MM.1S (cell line): ENCODE measurements at regions not wholly inside any gene's neighbourhood (a gene's known extent, or its start where the extent isn't known, plus 50 kb on each side); places are given as distances from the start of the nearest gene placed in this dataset.

ENCODE experiments used
- DNase-seq: peaks from one replicate; pipeline ENCODE4 v3.0.0-alpha.2; 2015
- H2AFZ ChIP-seq: fragments of 300-600 bp; sonication (generic); 2 replicates; pipeline ENCODE4 v1.6.0; 2016; ENCODE audit warnings: antibody characterized with exemption, low read length
- H3F3A ChIP-seq: fragments of 300-600 bp; sonication (generic); 2 replicates; pipeline ENCODE4 v1.6.1; 2016; ENCODE audit warnings: mild to moderate bottlenecking, antibody characterized with exemption, low read length, moderate library complexity, mixed read lengths; ENCODE audit not compliant: insufficient read depth
- H3K27ac ChIP-seq: fragments of 300-600 bp; sonication (generic); 2 replicates; pipeline ENCODE4 v1.5.1; 2016; ENCODE audit warnings: mild to moderate bottlenecking, low read length
- H3K27me3 ChIP-seq: fragments of 300-600 bp; sonication (generic); replicated peaks from 2 replicates; pipeline ENCODE4 v1.6.0; 2016; ENCODE audit warnings: low read length; ENCODE audit not compliant: insufficient read depth
- H3K36me3 ChIP-seq: fragments of 300-600 bp; sonication (generic); replicated peaks from 2 replicates; pipeline ENCODE4 v1.6.1; 2016; ENCODE audit warnings: mild to moderate bottlenecking, low read length, mixed read lengths; ENCODE audit not compliant: insufficient read depth
- H3K4me1 ChIP-seq: fragments of 300-600 bp; sonication (generic); 2 replicates; pipeline ENCODE4 v1.6.1; 2016; ENCODE audit warnings: low read length, mixed read lengths
- H3K4me2 ChIP-seq: fragments of 300-600 bp; sonication (generic); 2 replicates; pipeline ENCODE4 v1.6.0; 2016; ENCODE audit warnings: low read depth, low read length
- H3K4me3 ChIP-seq: fragments of 300-600 bp; sonication (generic); 2 replicates; pipeline ENCODE4 v1.5.1; 2016; ENCODE audit warnings: low read length, mixed read lengths
- H3K79me2 ChIP-seq: fragments of 300-600 bp; sonication (generic); 2 replicates; pipeline ENCODE4 v1.6.1; 2016; ENCODE audit warnings: mixed run types, low read length, mixed read lengths
- H3K9ac ChIP-seq: fragments of 300-600 bp; sonication (generic); 2 replicates; pipeline ENCODE4 v1.6.1; 2016; ENCODE audit warnings: low read length, mixed read lengths
- H3K9me2 ChIP-seq: fragments of 300-600 bp; sonication (generic); replicated peaks from 2 replicates; pipeline ENCODE4 v1.6.1; 2016; ENCODE audit warnings: mild to moderate bottlenecking, low read length, mixed read lengths; ENCODE audit not compliant: insufficient read depth
- H3K9me3 ChIP-seq: fragments of 300-600 bp; sonication (generic); replicated peaks from 2 replicates; pipeline ENCODE4 v1.6.1; 2016; ENCODE audit warnings: mild to moderate bottlenecking, low read length, mixed read lengths; ENCODE audit not compliant: insufficient read depth
- H4K20me1 ChIP-seq: fragments of 300-600 bp; sonication (generic); 2 replicates; pipeline ENCODE4 v1.6.1; 2016; ENCODE audit warnings: mild to moderate bottlenecking, low read length, moderate library complexity, mixed read lengths; ENCODE audit not compliant: insufficient read depth
- CTCF ChIP-seq: fragments of 300-600 bp; sonication (generic); IDR thresholded peaks from 2 replicates; pipeline ENCODE4 v1.5.1; 2016; ENCODE audit warnings: antibody characterized with exemption, low read length, mixed read lengths
- EZH2 ChIP-seq: fragments of 300-600 bp; sonication (generic); optimal IDR thresholded peaks from 2 replicates; pipeline ENCODE3; 2017; ENCODE audit warnings: low read depth, mild to moderate bottlenecking, antibody characterized with exemption, low read length, mixed read lengths
- EZH2phosphoT487 ChIP-seq: fragments of 300-600 bp; sonication (generic); IDR thresholded peaks from 2 replicates; pipeline ENCODE4 v1.6.1; 2018; ENCODE audit warnings: antibody characterized with exemption, low read length

DNA sequence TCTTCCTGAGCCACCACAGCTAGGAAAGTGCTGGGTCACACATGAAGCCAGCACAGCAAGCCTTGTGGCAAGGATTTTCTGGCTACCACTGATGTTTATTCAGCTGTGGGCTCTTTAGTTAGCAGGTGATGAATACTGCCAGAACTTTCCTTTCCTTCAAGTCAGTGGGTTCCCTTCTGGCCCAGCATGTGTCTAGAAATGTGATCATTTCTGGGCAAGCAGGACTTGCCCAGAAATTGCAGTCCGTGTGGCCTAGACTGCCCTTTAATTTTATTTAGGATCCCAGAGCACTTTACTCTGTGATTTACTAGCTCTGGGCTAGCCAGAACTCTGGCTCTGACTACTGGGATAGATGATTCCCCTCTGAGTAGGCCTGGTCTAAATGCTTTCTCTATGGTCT lies 397.5 kb downstream of the ZIC4 start:
- H3K9me2 ChIP-seq: no peaks in the 10 kb centered on the region
- no peak overlapping the region for H3K4me2 ChIP-seq
- H3K27ac ChIP-seq: no peak overlapping the region
- no peak overlapping the region for H3K4me3 ChIP-seq
- no peaks in the 10 kb centered on the region for H3K36me3 ChIP-seq
- TF ChIP-seq CTCF (no peak), EZH2phosphoT487 (no peak), EZH2 (no peak)
- no peak overlapping the region for H2AFZ ChIP-seq
- no peaks in the 10 kb centered on the region for H4K20me1 ChIP-seq
- no peaks in the 10 kb centered on the region for H3F3A ChIP-seq
- H3K4me1 ChIP-seq: no peaks in the 10 kb centered on the region
- no peak overlapping the region for H3K9ac ChIP-seq
- DNase-seq: no peak
- no peaks in the 10 kb centered on the region for H3K79me2 ChIP-seq
- H3K9me3 ChIP-seq: no peaks in the 10 kb centered on the region
- no peaks in the 10 kb centered on the region for H3K27me3 ChIP-seq

DNA sequence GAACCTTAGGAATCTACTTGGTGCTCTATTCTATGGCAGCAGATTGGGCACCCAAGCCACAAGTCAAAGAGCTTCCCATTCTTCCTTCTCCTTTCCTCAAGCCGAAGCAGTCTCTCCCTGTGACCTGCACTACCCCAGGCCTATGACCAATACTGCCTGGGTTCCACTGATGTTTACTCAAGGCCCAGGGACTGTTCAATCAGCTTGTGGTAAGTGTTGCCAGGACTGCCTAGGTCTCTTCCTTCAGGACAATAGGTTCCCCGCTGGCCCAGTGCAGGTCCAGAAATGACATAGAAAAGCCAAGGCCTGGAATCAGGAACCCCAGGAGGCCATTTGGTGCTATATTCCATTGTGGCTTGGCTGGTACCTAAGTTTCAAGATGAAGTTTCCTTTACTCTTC lies 397.9 kb downstream of the ZIC4 start:
- no peak overlapping the region for H3K4me2 ChIP-seq
- H3K36me3 ChIP-seq: no peaks in the 10 kb centered on the region
- no peaks in the 10 kb centered on the region for H3K79me2 ChIP-seq
- H3K4me1 ChIP-seq: no peaks in the 10 kb centered on the region
- no peak overlapping the region for H3K9ac ChIP-seq
- no peaks in the 10 kb centered on the region for H3K9me2 ChIP-seq
- no peak for TF ChIP-seq CTCF
- TF ChIP-seq EZH2phosphoT487: no peak
- TF ChIP-seq EZH2: no peak
- no peak for DNase-seq
- no peak overlapping the region for H2AFZ ChIP-seq
- H3K27me3 ChIP-seq: no peaks in the 10 kb centered on the region
- no peaks in the 10 kb centered on the region for H3F3A ChIP-seq
- no peak overlapping the region for H3K27ac ChIP-seq
- H3K9me3 ChIP-seq: no peaks in the 10 kb centered on the region
- H3K4me3 ChIP-seq: no peak overlapping the region
- H4K20me1 ChIP-seq: no peaks in the 10 kb centered on the region

- no peak overlapping the region for H3K27ac ChIP-seq
- no peak overlapping the region for H3K4me3 ChIP-seq
- no peak overlapping the region for H3K4me2 ChIP-seq
- no peak overlapping the region for H3K9ac ChIP-seq
- no peaks in the 10 kb centered on the region for H4K20me1 ChIP-seq
- no peaks in the 10 kb centered on the region for H3K9me2 ChIP-seq
- H3F3A ChIP-seq: no peaks in the 10 kb centered on the region
- TF ChIP-seq CTCF (no peak), EZH2phosphoT487 (no peak), EZH2 (no peak)
- H3K9me3 ChIP-seq: no peaks in the 10 kb centered on the region
- no peak for DNase-seq
- no peaks in the 10 kb centered on the region for H3K27me3 ChIP-seq
- no peaks in the 10 kb centered on the region for H3K4me1 ChIP-seq
- no peaks in the 10 kb centered on the region for H3K36me3 ChIP-seq
- no peaks in the 10 kb centered on the region for H3K79me2 ChIP-seq
- no peak overlapping the region for H2AFZ ChIP-seq
Measured at GRCh38 chr3:147007736-147008245, 398.6 kb downstream of the ZIC4 start.
